Thoracic aorta (tissue), 2 donors: ENCODE measurements at regions not wholly inside any gene's neighbourhood (a gene's known extent, or its start where the extent isn't known, plus 50 kb on each side); places are given as distances from the start of the nearest gene placed in this dataset.

Experiments used
- ATAC-seq: fragments of 150-250 bp; one replicate; pipeline ENCODE4 v1.8.0; 2017; ENCODE audit warnings: low read depth; ENCODE audit not compliant: insufficient number of reproducible peaks, low FRiP score
- DNase-seq: peaks from one replicate; pipeline ENCODE4 v3.0.0-alpha.2; 2020; ENCODE audit warnings: low spot score
- H3K27ac ChIP-seq, 2 donors: fragments of 200-600 bp; sonication (generic); 1 replicate in 1 of 2; 2 replicates in 1 of 2; pipeline ENCODE4 v1.5.1; 2016; ENCODE audit warnings: mild to moderate bottlenecking in 2 of 2, moderate library complexity in 2 of 2
- H3K27me3 ChIP-seq: fragments of 200-600 bp; sonication (generic); replicated peaks from 2 replicates; pipeline ENCODE4 v1.6.0; 2016; ENCODE audit warnings: mild to moderate bottlenecking; ENCODE audit not compliant: insufficient read depth
- H3K36me3 ChIP-seq: fragments of 200-600 bp; sonication (generic); one replicate; pipeline ENCODE4 v1.5.1; 2016
- H3K4me1 ChIP-seq, 2 donors: fragments of 200-600 bp; sonication (generic); 1 replicate in 1 of 2; 2 replicates in 1 of 2; pipeline versions ENCODE4 v1.5.1 to v1.6.0; 2016; ENCODE audit warnings: low read depth in 2 of 2, mild to moderate bottlenecking in 1 of 2; ENCODE audit not compliant: control insufficient read depth in 1 of 2
- H3K4me3 ChIP-seq: fragments of 200-600 bp; sonication (generic); 2 replicates; pipeline ENCODE4 v1.5.1; 2016; ENCODE audit warnings: mild to moderate bottlenecking
- H3K9me3 ChIP-seq: fragments of 200-600 bp; sonication (generic); 2 replicates; pipeline ENCODE4 v1.5.1; 2016
- TF ChIP-seq, protein P1 (sequence below): fragments of 200-600 bp; sonication (generic); IDR thresholded peaks from one replicate; pipeline ENCODE4 v1.5.1; 2019; ENCODE audit warnings: antibody characterized with exemption

GRCh38 chr2:118268268-118268667, 180.0 kb downstream of the INSIG2 start:
- no peak for ATAC-seq

DNA sequence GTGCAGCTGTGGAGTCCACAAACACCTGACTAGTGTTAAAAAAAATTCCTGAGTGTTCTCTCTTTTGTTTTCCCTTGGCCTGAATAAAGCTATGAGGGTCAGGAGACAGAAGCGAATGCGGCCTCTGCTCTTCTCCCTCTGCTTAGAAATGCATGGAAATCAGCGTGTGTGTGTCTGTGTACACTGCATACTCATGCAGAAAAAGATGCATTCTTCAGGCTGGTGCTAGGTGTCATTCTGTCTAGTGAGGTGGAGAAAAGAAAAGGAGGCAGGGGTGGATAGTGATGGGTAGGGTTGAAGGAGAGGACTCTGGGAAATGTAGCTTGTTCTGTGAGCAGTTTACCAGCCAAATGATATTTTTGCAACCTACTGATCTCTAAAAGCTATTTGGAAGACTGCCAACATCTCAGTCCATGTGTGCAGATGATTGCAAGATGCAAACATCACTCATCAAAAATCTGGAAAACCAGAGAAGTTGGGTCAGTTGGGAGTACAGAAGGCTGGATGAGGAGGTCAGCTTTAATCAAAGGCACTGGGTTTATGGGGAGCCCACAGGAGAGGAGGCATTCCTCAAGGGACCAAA, 177.7 kb downstream of the INSIG2 start:
- no peak overlapping the region for H3K27ac ChIP-seq
- ATAC-seq (no peak), DNase-seq (no peak)
- TF ChIP-seq, protein P1, sequence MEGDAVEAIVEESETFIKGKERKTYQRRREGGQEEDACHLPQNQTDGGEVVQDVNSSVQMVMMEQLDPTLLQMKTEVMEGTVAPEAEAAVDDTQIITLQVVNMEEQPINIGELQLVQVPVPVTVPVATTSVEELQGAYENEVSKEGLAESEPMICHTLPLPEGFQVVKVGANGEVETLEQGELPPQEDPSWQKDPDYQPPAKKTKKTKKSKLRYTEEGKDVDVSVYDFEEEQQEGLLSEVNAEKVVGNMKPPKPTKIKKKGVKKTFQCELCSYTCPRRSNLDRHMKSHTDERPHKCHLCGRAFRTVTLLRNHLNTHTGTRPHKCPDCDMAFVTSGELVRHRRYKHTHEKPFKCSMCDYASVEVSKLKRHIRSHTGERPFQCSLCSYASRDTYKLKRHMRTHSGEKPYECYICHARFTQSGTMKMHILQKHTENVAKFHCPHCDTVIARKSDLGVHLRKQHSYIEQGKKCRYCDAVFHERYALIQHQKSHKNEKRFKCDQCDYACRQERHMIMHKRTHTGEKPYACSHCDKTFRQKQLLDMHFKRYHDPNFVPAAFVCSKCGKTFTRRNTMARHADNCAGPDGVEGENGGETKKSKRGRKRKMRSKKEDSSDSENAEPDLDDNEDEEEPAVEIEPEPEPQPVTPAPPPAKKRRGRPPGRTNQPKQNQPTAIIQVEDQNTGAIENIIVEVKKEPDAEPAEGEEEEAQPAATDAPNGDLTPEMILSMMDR, result no peak
- H3K4me3 ChIP-seq, result no peak overlapping the region
- H3K36me3 ChIP-seq, result no peaks in the 10 kb centered on the region
- H3K9me3 ChIP-seq, result no peaks in the 10 kb centered on the region
- no peaks in the 10 kb centered on the region for H3K27me3 ChIP-seq
- no peaks in the 10 kb centered on the region for H3K4me1 ChIP-seq

More at GRCh38 chr2:118268268-118268667, 180.0 kb downstream of the INSIG2 start:
- TF ChIP-seq, protein P1, result no peak
- no peak for DNase-seq
- Histone ChIP-seq H3K36me3 (no peaks in the 10 kb centered on the region), H3K27me3 (no peaks in the 10 kb centered on the region), H3K4me3 (no peak overlapping the region), H3K27ac (no peak overlapping the region), H3K9me3 (no peaks in the 10 kb centered on the region), H3K4me1 (no peaks in the 10 kb centered on the region)

DNA sequence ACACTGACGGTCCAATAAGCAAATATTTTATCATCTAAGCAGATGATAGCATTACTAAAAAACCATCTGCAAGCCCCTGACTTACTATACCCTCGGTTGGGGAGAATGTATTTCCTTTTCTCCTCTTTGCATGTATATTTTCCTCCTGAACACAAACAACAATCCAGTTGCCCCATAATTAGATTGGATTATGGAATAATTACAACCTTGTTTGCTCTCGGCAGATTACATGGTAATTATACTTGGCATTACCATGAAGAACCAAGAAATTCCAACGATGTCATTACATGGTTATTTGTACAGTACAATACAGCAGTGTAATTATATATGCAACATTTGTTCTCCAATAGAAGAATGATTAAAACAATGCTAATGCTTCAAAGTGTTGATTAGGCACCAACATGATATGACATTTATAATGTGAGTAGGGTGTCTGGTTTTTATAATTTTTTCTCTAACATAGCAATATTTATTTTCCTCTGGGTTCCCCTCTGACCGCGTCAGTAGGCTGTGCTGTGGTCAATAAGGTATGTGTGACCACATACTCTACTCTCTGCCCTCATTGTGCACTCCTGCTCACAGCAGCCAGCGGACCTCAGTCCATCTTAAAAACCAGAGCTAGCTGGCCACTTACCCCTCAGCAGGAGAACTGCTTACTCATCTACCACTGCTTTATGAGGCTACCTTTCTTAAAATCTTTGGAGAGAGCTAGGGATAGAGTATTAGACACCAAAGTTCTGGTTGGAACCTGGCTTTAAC, 176.1 kb downstream of the INSIG2 start:
- no peaks in the 10 kb centered on the region for H3K36me3 ChIP-seq
- H3K4me1 ChIP-seq, result no peaks in the 10 kb centered on the region
- TF ChIP-seq, protein P1, result no peak
- no peak for ATAC-seq
- no peaks in the 10 kb centered on the region for H3K9me3 ChIP-seq
- DNase-seq, result no peak
- H3K27ac ChIP-seq, result no peak overlapping the region
- no peak overlapping the region for H3K4me3 ChIP-seq
- H3K27me3 ChIP-seq, result no peaks in the 10 kb centered on the region

GRCh38 chr2:118257696-118258095, 169.4 kb downstream of the INSIG2 start:
- H3K4me1 ChIP-seq, result no peaks in the 10 kb centered on the region
- no peak overlapping the region for H3K27ac ChIP-seq
- TF ChIP-seq, protein P1, result no peak
- H3K9me3 ChIP-seq, result no peaks in the 10 kb centered on the region
- no peak overlapping the region for H3K4me3 ChIP-seq
- no peak for DNase-seq
- H3K36me3 ChIP-seq, result no peaks in the 10 kb centered on the region
- ATAC-seq, result no peak
- no peaks in the 10 kb centered on the region for H3K27me3 ChIP-seq

DNA sequence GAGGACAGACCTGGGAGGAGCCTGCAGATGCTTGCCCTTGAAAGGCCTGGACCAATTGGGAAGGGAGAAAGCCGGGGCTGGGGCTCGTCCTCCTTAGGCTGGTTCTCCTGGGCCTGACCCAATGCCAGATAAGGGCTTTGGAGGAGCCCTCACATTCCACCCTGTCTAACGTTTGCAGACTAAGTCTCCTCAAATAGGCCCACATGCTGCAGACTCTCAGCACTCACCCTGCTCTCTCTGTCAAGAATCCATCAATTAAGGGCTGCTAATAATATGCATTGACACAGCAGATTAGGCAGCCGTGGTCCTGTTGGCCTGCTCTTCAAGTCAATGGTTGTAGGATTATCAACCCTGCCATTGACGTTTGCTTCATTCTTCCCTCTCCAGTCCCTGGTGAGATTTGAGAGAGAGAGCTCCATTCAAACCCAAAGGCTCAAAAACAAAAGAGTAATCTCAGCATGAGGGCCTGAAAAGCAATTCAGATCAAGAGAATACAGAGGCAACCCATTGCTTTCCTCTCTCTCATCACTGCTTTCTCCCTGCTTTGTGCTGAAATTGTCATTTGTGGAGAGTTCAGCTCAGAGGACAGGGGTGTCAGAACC, 167.6 kb downstream of the INSIG2 start:
- Histone ChIP-seq H3K9me3 (no peaks in the 10 kb centered on the region), H3K4me3 (no peak overlapping the region), H3K27ac (no peak overlapping the region), H3K27me3 (no peaks in the 10 kb centered on the region), H3K36me3 (no peaks in the 10 kb centered on the region), H3K4me1 (no peaks in the 10 kb centered on the region)
- ATAC-seq (no peak), DNase-seq (no peak)
- TF ChIP-seq, protein P1, result no peak
